Fibroblast of villous mesenchyme (primary cell): ENCODE measurements at regions not wholly inside any gene's neighbourhood (a gene's known extent, or its start where the extent isn't known, plus 50 kb on each side); places are given as distances from the start of the nearest gene placed in this dataset.

Experiments
- DNase-seq: peaks from one replicate; pipeline ENCODE4 v3.0.0-alpha.2; 2010; ENCODE audit warnings: low read depth
- H3K4me3 ChIP-seq: 2 replicates; pipeline ENCODE4 v1.5.1; 2011; ENCODE audit warnings: low read depth, mild to moderate bottlenecking, low read length
- CTCF ChIP-seq: IDR thresholded peaks from 2 replicates; pipeline ENCODE4 v1.5.1; 2012; ENCODE audit warnings: low read depth, mild to moderate bottlenecking, low read length; ENCODE audit not compliant: insufficient read depth

- no peak for DNase-seq
- no peak overlapping the region for H3K4me3 ChIP-seq
- no peak for TF ChIP-seq CTCF
These were observed 233.9 kb upstream of the UBE2E2 start for GRCh38 chr3:22969276-22969675.

GRCh38 chr3:22971497-22971896, 231.6 kb upstream of the UBE2E2 start:
- DNase-seq = no peak
- TF ChIP-seq CTCF = no peak
- H3K4me3 ChIP-seq = no peak overlapping the region

GRCh38 chr3:22977042-22977441, 226.1 kb upstream of the UBE2E2 start:
- no peak for DNase-seq
- TF ChIP-seq CTCF = no peak

GRCh38 chr3:22977650-22978289, 225.4 kb upstream of the UBE2E2 start:
- no peak for DNase-seq
- no peak for TF ChIP-seq CTCF
- H3K4me3 ChIP-seq = no peak overlapping the region

More at GRCh38 chr3:22977042-22977441, 226.1 kb upstream of the UBE2E2 start:
- no peak overlapping the region for H3K4me3 ChIP-seq

- H3K4me3 ChIP-seq = no peak overlapping the region
- TF ChIP-seq CTCF = no peak
- DNase-seq = no peak
These were observed 223.5 kb upstream of the UBE2E2 start for GRCh38 chr3:22979581-22979980.

- no peak for TF ChIP-seq CTCF
- peak; percentile 14 for DNase-seq
- no peak overlapping the region for H3K4me3 ChIP-seq
These were observed 222.8 kb upstream of the UBE2E2 start for GRCh38 chr3:22980346-22980745.

GRCh38 chr3:22981166-22981565, 222.0 kb upstream of the UBE2E2 start:
- no peak for TF ChIP-seq CTCF
- no peak for DNase-seq
- no peak overlapping the region for H3K4me3 ChIP-seq
